CD14-positive monocyte (primary cell): ENCODE measurements at regions not wholly inside any gene's neighbourhood (a gene's known extent, or its start where the extent isn't known, plus 50 kb on each side); places are given as distances from the start of the nearest gene placed in this dataset.

Experiments
- DNase-seq, 3 donors: peaks; one replicate each; pipeline ENCODE4 v3.0.0-alpha.2; 2011 to 2022
- H2AFZ ChIP-seq: 2 replicates; pipeline ENCODE4 v1.6.0; 2012; ENCODE audit warnings: mild to moderate bottlenecking, low read depth, low read length, inconsistent platforms; ENCODE audit not compliant: insufficient read depth, poor library complexity, severe bottlenecking
- H3K27ac ChIP-seq, 2 donors: 1 replicate in 1 of 2; 2 replicates in 1 of 2; pipeline ENCODE4 v1.5.1; 2012 to 2013; ENCODE audit warnings: low read length in 2 of 2, control low read depth in 1 of 2, inconsistent platforms in 1 of 2, low read depth in 1 of 2, mild to moderate bottlenecking in 1 of 2
- H3K27me3 ChIP-seq, 2 donors: one replicate each; pipeline versions ENCODE4 v1.6.0 to v1.6.1; 2011 to 2013; ENCODE audit warnings: low read length in 2 of 2; ENCODE audit not compliant: control insufficient read depth in 2 of 2, insufficient read depth in 2 of 2
- H3K36me3 ChIP-seq, 2 donors: replicated peaks in 1 of 2; 1 replicate in 1 of 2; 2 replicates in 1 of 2; pipeline versions ENCODE4 v1.5.1 to v1.6.1; 2012 to 2013; ENCODE audit warnings: low read length in 2 of 2, control low read depth in 1 of 2, inconsistent platforms in 1 of 2, mild to moderate bottlenecking in 1 of 2; ENCODE audit not compliant: insufficient read depth in 2 of 2, control insufficient read depth in 1 of 2
- H3K4me1 ChIP-seq, 2 donors: 1 replicate in 1 of 2; 2 replicates in 1 of 2; pipeline versions ENCODE4 v1.5.1 to v1.6.1; 2012 to 2013; ENCODE audit warnings: low read length in 2 of 2, control low read depth in 1 of 2, inconsistent platforms in 1 of 2, mild to moderate bottlenecking in 1 of 2, moderate library complexity in 1 of 2; ENCODE audit not compliant: insufficient read depth in 2 of 2, control insufficient read depth in 1 of 2
- H3K4me2 ChIP-seq: replicated peaks from 2 replicates; pipeline ENCODE3; 2012; ENCODE audit warnings: low read length, moderate library complexity, mild to moderate bottlenecking; ENCODE audit not compliant: poor library complexity, severe bottlenecking; ENCODE audit errors: extremely low read depth
- H3K4me3 ChIP-seq, 3 experiments: fragments of 200-600 bp in 1 of 3; sonication (generic) in 1 of 3; replicated peaks in 1 of 3; 1 replicate in 2 of 3; 2 replicates in 1 of 3; pipeline ENCODE4 v1.5.1; 2011 to 2013; ENCODE audit warnings: low read length in 3 of 3, mild to moderate bottlenecking in 3 of 3, control low read depth in 2 of 3, low read depth in 2 of 3, inconsistent platforms in 1 of 3, moderate library complexity in 1 of 3
- H3K79me2 ChIP-seq: 2 replicates; pipeline ENCODE4 v1.6.0; 2012; ENCODE audit warnings: mild to moderate bottlenecking, control low read depth, inconsistent platforms, low read length, moderate library complexity; ENCODE audit not compliant: insufficient read depth
- H3K9ac ChIP-seq: 2 replicates; pipeline ENCODE4 v1.6.0; 2017; ENCODE audit warnings: low read length, mild to moderate bottlenecking; ENCODE audit not compliant: insufficient read depth, poor library complexity, severe bottlenecking
- H3K9me3 ChIP-seq, 2 donors: replicated peaks in 1 of 2; 1 replicate in 1 of 2; 2 replicates in 1 of 2; pipeline versions ENCODE4 v1.5.1 to v1.6.1; 2012 to 2013; ENCODE audit warnings: low read length in 2 of 2, control low read depth in 1 of 2; ENCODE audit not compliant: control insufficient read depth in 1 of 2, insufficient read depth in 1 of 2
- H4K20me1 ChIP-seq: 2 replicates; pipeline ENCODE4 v1.6.0; 2012; ENCODE audit warnings: mild to moderate bottlenecking, low read length, control low read depth, moderate library complexity; ENCODE audit not compliant: insufficient read depth
- H3K27ac Mint-ChIP-seq, 7 donors: one replicate each; pipeline ENCODE4 v1.8.0; 2020; ENCODE audit warnings: mild to moderate bottlenecking in 7 of 7, mixed read lengths in 7 of 7, moderate library complexity in 6 of 7, inconsistent platforms in 2 of 7
- H3K27me3 Mint-ChIP-seq, 3 donors: one replicate each; pipeline ENCODE4 v1.8.0; 2021 to 2022; ENCODE audit warnings: low read depth in 3 of 3, mild to moderate bottlenecking in 3 of 3, mixed read lengths in 3 of 3, moderate library complexity in 3 of 3, inconsistent platforms in 1 of 3
- H3K36me3 Mint-ChIP-seq, 2 donors: one replicate each; pipeline ENCODE4 v1.8.0; 2020; ENCODE audit warnings: mixed read lengths in 2 of 2, inconsistent platforms in 1 of 2, mild to moderate bottlenecking in 1 of 2
- H3K4me1 Mint-ChIP-seq: one replicate; pipeline ENCODE4 v1.8.0; 2020; ENCODE audit warnings: mild to moderate bottlenecking, mixed read lengths
- H3K4me3 Mint-ChIP-seq, 2 donors: one replicate each; pipeline ENCODE4 v1.8.0; 2020; ENCODE audit warnings: mild to moderate bottlenecking in 2 of 2, mixed read lengths in 2 of 2, moderate library complexity in 1 of 2
- H3K9me3 Mint-ChIP-seq, 7 donors: one replicate each; pipeline ENCODE4 v1.8.0; 2020 to 2022; ENCODE audit warnings: mixed read lengths in 7 of 7, mild to moderate bottlenecking in 6 of 7, moderate library complexity in 6 of 7, inconsistent platforms in 2 of 7
- CTCF ChIP-seq: fragments of 200-600 bp; IDR thresholded peaks from one replicate; pipeline ENCODE4 v1.8.0; 2022; ENCODE audit warnings: antibody characterized with exemption, mild to moderate bottlenecking
- whole genome bisulfite sequencing: methylation state at CpG from one replicate; pipeline ENCODE4 v1.1.5; 2013; ENCODE audit warnings: missing lambda C conversion rate; ENCODE audit not compliant: insufficient coverage; 5-methylcytosine and 5-hydroxymethylcytosine counted together
- intact Hi-C, 2 donors: fragments of 100-400 bp; cut with micrococcal nuclease; formaldehyde crosslinking; loops; one replicate each; pipeline versions ENCODE4 v1.15.0 to v1.15.1; 2023

- no peak for TF ChIP-seq CTCF
- DNase-seq = no peak
- no peaks in the 10 kb centered on the region for H3K4me1 Mint-ChIP-seq
- H3K27ac Mint-ChIP-seq = no peak overlapping the region
- Histone ChIP-seq H2AFZ (no peak overlapping the region), H3K36me3 (no peaks in the 10 kb centered on the region), H3K27ac (no peak overlapping the region), H3K27me3 (no peaks in the 10 kb centered on the region), H3K4me3 (no peak overlapping the region), H3K9me3 (peaks cover 0 to 4% of the 10 kb centered on the region in 2 donors), H3K9ac (no peak overlapping the region), H3K4me1 (no peaks in the 10 kb centered on the region), H3K79me2 (no peaks in the 10 kb centered on the region), H4K20me1 (no peaks in the 10 kb centered on the region), H3K4me2 (no peak overlapping the region)
- peaks cover 0 to 1% (median 0%) of the 10 kb centered on the region in 3 donors for H3K27me3 Mint-ChIP-seq
- intact Hi-C loops = no loop called here
- no peaks in the 10 kb centered on the region for H3K36me3 Mint-ChIP-seq
- WGBS = 20% methylated on average over 1 of the region's 2 CpGs
- H3K9me3 Mint-ChIP-seq = peaks cover 9 to 25% (median 12%) of the 10 kb centered on the region in 7 donors
- no peak overlapping the region for H3K4me3 Mint-ChIP-seq
These were observed 586.0 kb upstream of the AADAT start for GRCh38 chr4:170675568-170676262.

- H3K4me1 Mint-ChIP-seq = no peaks in the 10 kb centered on the region
- no peak for TF ChIP-seq CTCF
These were observed 584.4 kb upstream of the AADAT start for GRCh38 chr4:170674176-170674575.

More at GRCh38 chr4:170674176-170674575, 584.4 kb upstream of the AADAT start:
- peaks cover 0 to 3% of the 10 kb centered on the region in 2 donors for H3K9me3 ChIP-seq
- peaks cover 0 to 1% (median 0%) of the 10 kb centered on the region in 3 donors for H3K27me3 Mint-ChIP-seq
- H3K4me1 ChIP-seq = no peaks in the 10 kb centered on the region
- WGBS = no CpG with 5 or more reads among the region's 1 CpG
- no peak overlapping the region for H3K4me2 ChIP-seq
- H3K27me3 ChIP-seq = no peaks in the 10 kb centered on the region
- H2AFZ ChIP-seq = no peak overlapping the region
- H3K4me3 Mint-ChIP-seq = no peak overlapping the region
- intact Hi-C loops = no loop called here
- no peak overlapping the region for H3K27ac Mint-ChIP-seq
- H3K9ac ChIP-seq = no peak overlapping the region
- DNase-seq = no peak
- H3K4me3 ChIP-seq = no peak overlapping the region
- H3K27ac ChIP-seq = no peak overlapping the region
- H3K9me3 Mint-ChIP-seq = peaks cover 10 to 18% (median 12%) of the 10 kb centered on the region in 7 donors
- H4K20me1 ChIP-seq = no peaks in the 10 kb centered on the region
- H3K79me2 ChIP-seq = no peaks in the 10 kb centered on the region
- H3K36me3 ChIP-seq = no peaks in the 10 kb centered on the region
- H3K36me3 Mint-ChIP-seq = no peaks in the 10 kb centered on the region
